ENCODE measurements at regions not wholly inside any gene's neighbourhood (a gene's known extent, or its start where the extent isn't known, plus 50 kb on each side); places are given as distances from the start of the nearest gene placed in this dataset.

DNA sequence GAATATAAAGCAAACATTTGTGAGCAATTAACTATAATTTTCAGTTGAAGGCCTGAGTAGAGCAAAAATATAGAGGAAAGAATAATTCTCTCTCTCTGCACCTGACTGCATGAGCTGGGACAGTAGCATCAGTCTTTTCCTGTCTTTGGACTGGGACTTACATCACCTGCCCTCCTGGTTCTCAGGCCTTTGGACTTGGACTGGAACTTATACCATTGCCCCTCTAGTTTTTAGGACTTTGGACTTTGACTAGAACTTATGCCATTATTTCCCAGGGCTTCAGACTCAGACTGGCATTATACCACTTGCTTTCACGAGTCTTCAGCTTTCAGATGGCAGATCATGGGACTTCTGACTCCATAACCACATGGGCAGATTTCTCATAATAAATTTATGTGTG lies 81.0 kb upstream of the SLC25A13 start:
- DNase-seq = no peak

DNA sequence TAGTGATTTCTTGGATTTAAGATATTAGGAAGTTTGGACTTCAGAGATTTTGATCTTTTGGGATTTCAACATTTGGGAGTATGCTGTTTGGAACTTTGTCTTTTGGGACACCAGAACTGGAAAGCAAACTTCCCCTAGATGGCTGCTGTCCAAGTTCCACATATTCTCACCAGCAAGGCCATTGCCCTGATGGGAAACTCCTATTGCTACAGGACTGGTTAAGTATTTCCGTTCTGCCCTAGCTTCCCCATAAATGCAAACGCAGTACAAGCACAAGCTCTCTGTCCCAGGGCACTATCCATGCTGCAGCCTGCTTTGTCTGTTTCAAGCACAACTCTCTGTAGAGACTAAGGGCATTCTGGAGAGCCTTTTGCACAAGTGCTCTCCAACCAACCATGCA lies 79.3 kb upstream of the SLC25A13 start:
- no peak for DNase-seq

DNA sequence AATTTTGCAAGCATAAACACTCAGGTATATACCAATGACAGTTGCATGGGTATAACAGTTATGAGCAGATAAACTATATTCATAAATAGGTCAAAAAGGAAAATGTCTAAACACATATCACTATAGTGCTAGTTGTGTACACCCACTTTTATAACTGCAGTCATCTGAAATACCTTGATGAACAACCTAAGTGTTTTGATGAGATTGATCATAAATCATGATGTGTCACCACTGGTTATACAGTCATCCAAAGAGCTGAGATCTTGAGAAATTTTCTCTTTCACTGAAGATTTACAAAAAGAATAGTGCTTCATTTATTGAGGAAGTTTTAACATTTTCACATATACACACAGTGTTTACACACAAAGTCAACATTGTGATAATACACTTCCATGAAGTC lies 78.6 kb upstream of the SLC25A13 start:
- no peak for DNase-seq

DNA sequence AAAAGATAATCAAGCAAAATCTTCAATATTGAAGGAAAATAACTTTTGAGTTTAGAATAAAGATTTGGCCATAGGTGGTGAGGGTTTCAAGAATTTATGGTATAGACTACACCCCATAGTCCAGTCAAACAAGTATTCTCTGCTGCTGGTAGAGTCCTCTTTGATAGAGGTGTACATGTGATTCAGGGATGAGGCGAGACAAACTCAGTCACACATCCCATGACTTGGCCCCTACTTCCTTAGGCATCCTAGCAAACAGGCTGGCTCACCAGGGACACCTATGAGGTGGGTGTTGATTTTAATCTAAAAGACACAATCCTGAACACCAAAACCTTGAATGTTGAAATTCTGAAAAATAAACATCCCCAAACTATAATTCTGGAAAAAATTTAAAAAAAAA lies 78.1 kb upstream of the SLC25A13 start:
- DNase-seq = no peak

DNA sequence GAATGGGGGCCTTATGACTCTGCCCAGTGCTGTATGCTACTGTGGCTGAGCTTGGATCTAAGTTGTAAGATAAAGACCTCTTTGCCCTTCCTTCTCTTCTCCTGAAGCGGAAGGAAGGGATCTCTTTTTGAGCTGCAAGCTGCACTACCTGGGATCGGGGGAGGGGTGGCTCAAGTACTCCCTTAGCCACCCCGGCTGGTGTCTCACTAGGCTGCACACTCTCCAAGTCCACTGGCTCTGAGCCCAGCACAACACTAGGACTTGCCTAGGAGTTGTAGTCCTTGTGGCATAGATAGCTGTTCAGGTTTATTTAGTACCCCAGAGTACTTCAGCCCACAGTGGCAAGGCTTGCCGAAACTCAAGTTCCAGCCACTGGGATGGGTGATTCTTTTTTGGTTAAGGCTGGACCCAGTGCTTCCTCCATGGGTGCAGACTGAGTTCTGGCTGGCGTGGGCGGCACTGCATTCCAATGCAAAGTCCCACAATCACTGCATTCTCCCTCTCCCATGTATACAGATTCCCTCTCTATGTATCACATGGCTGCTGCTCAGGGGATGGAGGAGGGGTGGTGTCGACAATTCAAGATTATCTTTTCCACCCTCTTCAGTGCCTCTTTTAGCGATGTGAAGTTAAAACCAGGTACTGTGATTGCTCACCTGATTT lies 76.2 kb upstream of the SLC25A13 start:
- no peak for DNase-seq

DNA sequence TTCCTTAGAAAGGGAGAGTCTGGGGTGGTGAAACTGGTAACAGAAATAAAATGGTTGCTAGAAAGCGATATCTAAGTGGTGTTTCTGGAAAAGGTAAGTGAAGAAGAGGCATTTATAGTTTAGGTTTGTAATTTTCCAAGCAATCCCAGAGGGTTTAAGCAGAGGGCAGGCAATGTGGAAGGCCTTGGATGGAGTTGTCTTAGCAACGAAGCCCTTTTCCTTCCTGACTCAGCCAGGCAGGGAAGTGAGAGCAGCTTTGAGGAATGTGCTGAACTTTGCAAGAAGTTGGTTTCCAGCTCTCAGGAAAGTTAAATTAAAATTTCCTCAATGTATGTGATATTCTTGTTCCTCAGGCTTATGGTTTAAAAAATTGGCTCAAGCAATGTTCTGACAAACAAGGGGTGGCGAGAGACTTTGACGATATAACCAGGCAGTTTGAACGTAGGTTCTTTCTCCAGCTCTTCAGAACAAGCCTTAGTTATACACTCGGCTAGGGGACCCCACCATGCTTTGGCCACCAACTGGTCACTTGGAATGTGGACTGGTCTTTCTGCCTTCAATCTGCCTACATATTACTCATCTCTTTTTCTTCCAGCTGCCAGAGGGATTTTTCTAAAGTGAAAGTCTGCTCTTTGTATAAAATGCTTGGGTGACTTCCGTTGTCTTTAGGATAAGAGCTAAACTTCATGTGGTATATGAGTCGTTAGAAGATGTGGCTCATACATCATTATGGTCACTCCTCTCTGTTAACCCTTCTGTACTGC lies 66.9 kb upstream of the SLC25A13 start:
- no peak for DNase-seq

DNA sequence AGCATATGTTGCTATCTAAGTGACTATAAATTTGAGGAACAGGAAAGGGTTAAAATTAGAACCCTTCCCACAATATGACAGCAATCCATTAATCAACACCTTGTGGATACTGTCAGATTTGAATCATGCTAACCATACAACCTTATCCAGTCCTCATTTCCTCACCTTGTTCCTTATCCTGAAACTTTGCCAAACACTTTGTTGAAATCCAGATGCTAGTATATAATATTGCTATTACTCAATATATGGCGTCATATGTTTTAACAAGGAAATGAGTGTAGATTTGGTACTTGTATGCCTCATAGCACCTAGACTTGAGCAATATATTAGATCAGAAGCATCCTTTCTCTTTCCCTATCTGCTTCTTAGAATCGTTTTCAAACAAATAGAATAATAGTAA lies 66.3 kb upstream of the SLC25A13 start:
- DNase-seq = no peak

DNA sequence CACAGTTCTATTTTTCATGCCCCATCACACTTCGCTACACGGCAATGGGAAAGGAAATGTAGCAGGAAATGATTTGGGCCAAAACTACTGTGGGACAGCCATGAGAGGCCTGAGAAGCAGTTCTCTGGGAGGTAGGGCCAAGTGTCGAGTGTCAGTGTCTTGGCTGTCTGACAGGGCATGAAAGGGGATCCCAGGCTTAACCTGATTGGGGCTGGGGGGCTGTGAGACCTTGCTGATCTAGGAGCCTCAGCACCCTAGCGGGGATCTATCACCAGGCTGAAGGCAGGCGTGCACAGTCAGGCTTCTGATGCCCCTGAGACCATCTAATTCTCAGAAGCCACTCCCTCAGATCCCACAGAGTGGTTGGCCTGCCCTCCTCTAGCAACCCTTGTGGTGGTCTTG lies 58.2 kb upstream of the SLC25A13 start:
- DNase-seq = no peak

DNA sequence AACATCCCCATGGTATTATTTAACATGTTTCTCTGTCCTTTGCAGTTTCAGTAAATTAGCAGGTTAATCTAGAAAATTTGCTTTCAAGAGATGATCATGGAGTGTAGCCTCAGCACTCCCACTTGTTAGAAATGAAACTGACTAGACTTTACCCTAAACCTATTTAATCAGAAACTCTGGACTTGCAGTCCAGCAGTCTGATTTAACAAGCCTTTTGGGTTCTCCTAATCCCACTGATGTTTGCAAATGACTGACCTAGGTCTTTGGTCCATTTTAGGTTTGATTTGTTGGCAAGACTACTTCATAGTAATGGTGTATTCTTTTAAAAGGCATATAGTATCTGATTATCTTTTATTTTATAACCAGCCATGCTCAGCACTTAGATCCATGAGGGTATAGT lies 55.5 kb upstream of the SLC25A13 start:
- no peak for DNase-seq

Measured in activated CD4-positive, alpha-beta T cell treated with anti-CD3 and anti-CD28 coated beads, Interleukin-10, Interleukin-2, amounts not matched to agents 100 ng/mL and 50 ng/mL, durations not matched to agents 16 hours and 8 hours (primary cell).